OCI-M1 (cell line): ENCODE measurements at regions not wholly inside any gene's neighbourhood (a gene's known extent, or its start where the extent isn't known, plus 50 kb on each side); places are given as distances from the start of the nearest gene placed in this dataset.

Experiments used
- DNase-seq: peaks from one replicate; lab custom pipeline; 2025; lab: John Stamatoyannopoulos, UW

DNA sequence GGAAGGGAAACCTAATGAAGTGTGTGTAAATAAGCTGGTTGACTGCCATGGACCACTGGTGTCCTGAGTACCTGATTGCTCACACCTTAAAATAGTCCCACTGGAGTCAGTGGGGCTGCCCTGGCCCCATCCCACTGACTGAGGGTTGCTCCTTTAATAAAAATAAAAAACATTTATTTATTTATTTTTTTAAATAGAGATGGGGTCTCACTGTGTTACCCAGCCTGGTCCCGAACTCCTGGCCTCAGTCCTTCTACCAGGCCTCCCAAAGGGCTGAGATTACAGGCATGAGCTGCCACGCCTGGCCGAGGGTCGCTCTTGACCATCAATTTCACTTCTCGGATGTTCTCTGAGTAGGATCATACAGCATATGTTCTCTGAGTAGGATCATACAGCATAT, 394.2 kb upstream of the IRX2 start:
- DNase-seq: no peak

GRCh38 chr5:3143382-3143781, 391.9 kb upstream of the IRX2 start:
- no peak for DNase-seq

GRCh38 chr5:3142261-3143027, 391.0 kb upstream of the IRX2 start:
- no peak for DNase-seq

DNA sequence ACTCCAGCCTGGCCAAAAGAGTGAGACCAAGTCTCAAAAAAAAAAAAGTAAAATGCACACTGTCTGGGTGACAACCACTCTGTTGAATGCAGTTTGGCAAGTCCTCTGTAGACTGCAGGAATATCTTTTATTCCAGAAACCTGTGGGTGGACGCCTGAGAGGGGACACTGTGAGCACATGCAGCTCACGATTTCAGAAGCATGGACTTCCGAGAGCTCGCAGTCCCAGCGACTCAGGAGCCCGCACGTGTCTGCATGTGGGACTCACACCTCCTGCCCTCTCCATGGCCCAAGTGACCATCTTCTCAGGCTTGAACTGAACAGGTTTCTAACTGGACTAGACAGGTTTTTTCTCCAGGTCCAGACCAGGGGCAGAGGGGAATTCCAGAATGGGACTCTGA, 388.6 kb upstream of the IRX2 start:
- DNase-seq: no peak

DNA sequence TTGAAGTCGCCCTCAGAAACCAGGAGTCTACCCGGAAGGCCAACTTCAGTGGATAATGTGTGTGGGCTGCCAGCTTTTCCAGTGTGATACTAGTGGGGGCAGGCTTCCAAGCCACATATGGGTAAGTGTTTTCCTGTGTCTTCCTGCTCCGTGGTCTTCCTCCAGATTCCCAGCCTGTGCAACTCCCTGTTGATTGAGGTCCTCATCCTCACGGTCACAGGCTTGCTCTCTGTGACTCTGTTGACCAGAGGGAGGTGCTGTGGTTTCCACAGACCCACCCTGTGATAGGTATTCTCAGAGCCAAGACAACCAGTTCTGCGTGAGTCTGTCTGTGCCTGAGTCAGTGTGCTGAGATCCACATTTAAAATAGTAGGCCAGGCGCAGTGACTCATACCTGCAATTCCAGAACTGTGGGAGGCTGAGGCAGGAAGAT, 388.0 kb upstream of the IRX2 start:
- DNase-seq: no peak

DNA sequence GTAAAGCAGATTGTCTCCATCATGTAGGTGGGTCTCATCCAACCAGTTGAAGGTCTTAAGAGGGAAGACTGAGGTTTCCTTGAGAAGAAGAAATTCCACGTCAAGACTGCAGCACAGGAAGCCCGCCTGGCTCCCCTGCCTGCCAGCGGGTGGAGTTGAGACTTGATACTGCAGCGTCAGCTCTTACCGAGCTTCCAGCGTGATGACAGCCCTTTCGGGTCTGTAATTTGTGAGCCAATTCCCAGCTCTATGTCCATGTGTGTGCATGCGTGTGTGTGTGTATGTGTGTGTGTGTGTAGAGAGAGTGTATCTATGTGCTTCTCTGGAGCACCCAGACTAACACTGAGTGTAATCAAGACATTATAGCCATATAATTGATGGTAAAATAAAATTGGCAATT, 379.7 kb upstream of the IRX2 start:
- no peak for DNase-seq

DNA sequence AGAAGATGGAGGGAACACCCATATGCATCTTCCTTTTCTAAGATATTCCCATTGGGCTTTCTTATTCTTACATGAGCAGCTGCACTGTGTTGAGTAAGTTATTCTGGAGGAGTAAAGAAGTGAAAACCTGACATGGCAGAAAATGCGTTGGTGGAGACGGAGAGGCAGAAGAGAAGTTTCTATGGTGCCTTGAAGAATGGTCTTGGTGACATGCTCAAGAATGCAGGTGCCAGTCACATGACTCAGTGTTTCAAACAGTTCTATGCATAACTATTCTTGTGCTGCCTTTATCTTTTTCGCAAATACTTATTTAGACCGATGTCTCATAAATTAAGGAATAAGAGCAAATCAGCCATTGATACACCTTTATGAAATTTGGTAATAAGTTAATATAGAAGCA, 377.8 kb upstream of the IRX2 start:
- DNase-seq: no peak

DNA sequence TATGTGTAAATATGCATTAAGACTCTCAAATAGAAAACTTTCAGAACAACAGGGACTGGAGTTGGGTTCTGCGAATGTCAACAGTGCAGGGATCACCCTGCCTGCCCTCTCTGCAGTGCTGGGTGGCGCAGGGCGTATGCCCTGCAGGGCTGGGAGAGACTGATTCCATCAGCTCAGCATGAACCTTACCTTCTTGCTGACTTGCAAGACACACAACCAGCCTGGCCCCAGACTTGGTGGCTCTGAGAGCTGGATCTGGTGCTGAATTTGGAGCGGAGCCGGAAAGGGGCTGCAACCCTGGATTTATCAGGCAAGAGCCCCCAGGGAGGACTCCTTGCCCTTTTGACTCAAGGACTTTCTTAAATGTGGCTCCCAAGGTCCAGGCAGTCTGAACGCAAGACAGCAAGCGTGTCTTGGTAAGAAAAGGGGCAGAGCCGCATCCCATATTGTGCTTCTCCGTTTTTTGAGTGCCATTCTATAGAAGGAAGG, 376.0 kb upstream of the IRX2 start:
- no peak for DNase-seq

DNA sequence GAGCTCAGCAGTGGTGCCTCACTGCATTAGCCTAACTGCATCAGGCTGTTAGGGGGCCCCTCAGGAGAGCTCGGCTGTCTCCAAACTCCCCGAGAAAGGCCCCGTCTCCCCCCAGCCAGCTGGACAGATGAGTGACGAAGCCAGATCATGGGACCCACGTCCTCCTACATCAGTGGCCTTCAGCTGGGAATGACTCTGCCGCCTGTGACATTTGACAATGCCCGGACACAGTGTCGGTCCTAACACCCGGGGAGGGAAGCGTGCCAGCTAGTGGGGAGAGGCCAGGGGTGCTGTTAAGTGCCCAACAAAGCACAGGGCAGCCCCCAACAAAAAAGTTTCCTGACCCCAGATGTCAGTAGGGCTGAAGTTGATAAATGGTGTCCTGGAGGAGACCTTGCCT, 375.2 kb upstream of the IRX2 start:
- no peak for DNase-seq

DNA sequence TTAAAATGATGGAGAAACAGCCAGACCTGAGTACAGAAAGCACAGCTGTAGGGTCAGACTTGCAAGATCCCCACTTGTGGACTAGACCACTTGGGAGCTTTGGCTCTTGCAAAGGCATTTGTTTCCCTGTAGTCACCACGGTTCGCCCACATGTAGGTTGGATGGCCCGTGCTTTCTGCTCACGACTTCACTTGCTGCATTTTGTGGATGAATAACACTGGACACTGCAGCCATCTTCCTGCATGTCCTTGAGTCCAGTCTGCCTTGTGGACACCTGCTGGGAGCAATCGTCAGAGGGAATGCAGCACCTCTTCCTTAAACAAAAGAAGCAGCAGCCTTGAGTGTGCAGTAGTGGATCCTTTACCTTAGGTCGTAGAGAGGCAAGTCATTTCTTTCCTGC, 372.9 kb upstream of the IRX2 start:
- no peak for DNase-seq

DNA sequence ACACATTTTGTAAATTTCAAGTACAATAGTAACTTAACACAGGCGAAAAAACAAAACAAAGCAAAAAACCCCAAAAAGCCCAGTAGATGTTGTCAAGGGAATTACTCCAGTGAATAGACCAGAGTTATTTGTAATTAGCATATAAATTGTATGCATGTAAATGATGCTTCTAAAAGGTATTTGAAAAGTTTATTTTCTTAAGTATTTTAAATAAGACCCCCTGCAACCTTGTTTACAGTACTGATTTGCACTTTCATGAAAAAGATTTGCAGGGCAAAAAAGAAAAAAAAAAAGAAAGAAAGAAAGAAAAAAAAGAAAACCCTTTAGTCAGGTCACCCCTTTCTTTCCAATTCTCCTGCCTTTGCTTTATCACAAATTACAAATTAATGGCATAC, 372.3 kb upstream of the IRX2 start:
- no peak for DNase-seq

GRCh38 chr5:3122985-3123762, 371.7 kb upstream of the IRX2 start:
- DNase-seq: no peak

- no peak for DNase-seq
Measured at GRCh38 chr5:3122216-3122615, 370.7 kb upstream of the IRX2 start.

- DNase-seq: no peak
Measured at GRCh38 chr5:3121813-3122212, 370.3 kb upstream of the IRX2 start.

- no peak for DNase-seq
Measured at GRCh38 chr5:3120028-3120427, 368.6 kb upstream of the IRX2 start.

- DNase-seq: no peak
Measured at GRCh38 chr5:3119435-3119834, 368.0 kb upstream of the IRX2 start.

GRCh38 chr5:3118340-3118739, 366.9 kb upstream of the IRX2 start:
- DNase-seq: no peak

GRCh38 chr5:3116366-3116765, 364.9 kb upstream of the IRX2 start:
- DNase-seq: no peak

DNA sequence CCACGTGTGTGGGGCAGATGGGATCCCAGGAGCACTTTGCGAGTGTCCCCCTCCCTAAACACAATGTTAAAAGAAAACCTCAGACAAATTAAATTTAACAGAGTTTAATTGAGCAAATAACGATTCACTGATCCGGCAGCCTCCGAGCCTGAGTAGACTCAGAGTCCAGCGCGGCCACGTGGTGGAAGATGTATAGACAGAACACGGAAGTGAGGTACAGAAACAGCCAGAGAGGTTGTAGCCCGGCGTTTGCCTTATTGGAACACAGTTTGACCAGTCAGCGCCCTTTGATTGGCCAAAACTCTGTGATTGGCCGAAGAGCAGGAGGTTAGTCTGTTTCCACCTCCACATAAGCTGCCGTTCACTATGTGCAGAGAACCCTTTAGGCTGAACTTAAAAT, 363.0 kb upstream of the IRX2 start:
- DNase-seq: no peak

GRCh38 chr5:3110371-3110770, 358.9 kb upstream of the IRX2 start:
- DNase-seq: no peak

DNA sequence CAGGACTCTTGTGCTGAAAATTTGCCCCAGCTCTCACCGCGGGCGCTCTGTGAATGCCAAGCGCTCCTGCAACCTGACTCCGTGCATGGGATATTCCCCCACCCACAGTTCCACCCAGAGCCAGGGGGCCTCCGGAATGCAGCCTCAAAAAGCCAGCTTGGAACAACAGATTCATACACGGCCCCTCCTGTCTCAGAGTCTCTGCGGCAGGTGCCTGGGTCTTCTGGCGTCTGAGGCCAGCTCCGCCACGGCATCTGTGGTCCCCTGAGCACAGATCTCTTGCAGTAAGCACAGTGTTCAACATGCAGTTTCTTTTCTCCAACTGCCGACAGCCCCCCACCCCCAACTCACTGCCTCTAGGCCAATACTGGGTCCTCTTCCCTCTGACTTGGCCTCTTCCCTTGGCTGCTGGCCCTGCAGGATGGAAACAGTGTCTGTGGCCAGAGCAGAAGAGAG, 355.7 kb upstream of the IRX2 start:
- no peak for DNase-seq

GRCh38 chr5:3105581-3105980, 354.1 kb upstream of the IRX2 start:
- no peak for DNase-seq

GRCh38 chr5:3105172-3105571, 353.7 kb upstream of the IRX2 start:
- DNase-seq: peak; percentile 2
